GM12875 (cell line): ENCODE measurements at regions not wholly inside any gene's neighbourhood (a gene's known extent, or its start where the extent isn't known, plus 50 kb on each side); places are given as distances from the start of the nearest gene placed in this dataset.
"Not testable (repeated sequence)": the region's sequence is repeated elsewhere in the genome, so short reads cannot be mapped to it uniquely, and the experiment has no call there.

Source experiments
- H3K4me3 ChIP-seq: one replicate; pipeline ENCODE4 v1.5.1; 2011; ENCODE audit warnings: low read depth, low read length, control low read depth
- TF ChIP-seq, protein P1 (sequence below): IDR thresholded peaks from 2 replicates; pipeline ENCODE4 v1.5.1; 2011; ENCODE audit warnings: low read depth, mild to moderate bottlenecking, control low read depth, inconsistent platforms, low read length, moderate library complexity, borderline replicate concordance; ENCODE audit not compliant: insufficient read depth

DNA sequence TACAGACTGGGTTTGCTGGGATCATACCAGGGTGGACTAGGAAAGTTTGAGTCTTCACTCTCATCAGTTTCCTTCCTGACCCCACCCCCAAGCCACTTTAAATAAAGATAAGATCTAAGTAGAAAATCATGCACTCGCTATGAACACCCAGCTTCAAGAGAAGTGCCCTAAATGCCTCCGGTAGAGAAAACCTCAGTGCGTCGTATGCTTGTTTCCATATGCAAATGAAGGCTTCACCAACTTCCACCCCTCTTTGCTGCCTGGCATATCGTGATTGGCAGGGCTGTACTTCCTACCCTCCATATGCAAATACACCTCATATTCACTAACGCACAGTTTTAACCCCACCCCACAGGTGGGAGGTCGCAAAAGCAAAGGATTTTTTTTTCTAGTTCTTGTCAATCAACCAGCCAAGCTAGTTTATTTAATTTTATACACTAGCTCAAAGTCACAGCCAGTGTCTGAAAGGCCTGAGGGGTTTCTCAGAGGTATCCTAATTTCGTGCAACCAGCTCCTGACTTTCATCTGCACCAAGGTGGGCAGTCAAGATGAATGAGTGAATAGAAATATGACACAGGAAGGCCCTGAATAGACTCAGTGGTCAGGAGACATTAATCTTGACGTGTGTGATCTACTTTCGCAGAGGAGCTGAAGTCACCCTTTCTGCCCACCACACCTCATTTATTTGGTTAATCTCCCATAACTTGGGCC is 121.1 kb upstream of the TSHZ3 start:
- H3K4me3 ChIP-seq, result no peak overlapping the region
- TF ChIP-seq, protein P1, sequence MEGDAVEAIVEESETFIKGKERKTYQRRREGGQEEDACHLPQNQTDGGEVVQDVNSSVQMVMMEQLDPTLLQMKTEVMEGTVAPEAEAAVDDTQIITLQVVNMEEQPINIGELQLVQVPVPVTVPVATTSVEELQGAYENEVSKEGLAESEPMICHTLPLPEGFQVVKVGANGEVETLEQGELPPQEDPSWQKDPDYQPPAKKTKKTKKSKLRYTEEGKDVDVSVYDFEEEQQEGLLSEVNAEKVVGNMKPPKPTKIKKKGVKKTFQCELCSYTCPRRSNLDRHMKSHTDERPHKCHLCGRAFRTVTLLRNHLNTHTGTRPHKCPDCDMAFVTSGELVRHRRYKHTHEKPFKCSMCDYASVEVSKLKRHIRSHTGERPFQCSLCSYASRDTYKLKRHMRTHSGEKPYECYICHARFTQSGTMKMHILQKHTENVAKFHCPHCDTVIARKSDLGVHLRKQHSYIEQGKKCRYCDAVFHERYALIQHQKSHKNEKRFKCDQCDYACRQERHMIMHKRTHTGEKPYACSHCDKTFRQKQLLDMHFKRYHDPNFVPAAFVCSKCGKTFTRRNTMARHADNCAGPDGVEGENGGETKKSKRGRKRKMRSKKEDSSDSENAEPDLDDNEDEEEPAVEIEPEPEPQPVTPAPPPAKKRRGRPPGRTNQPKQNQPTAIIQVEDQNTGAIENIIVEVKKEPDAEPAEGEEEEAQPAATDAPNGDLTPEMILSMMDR, result no peak

GRCh38 chr19:31470952-31471351 is 121.7 kb upstream of the TSHZ3 start:
- no peak overlapping the region for H3K4me3 ChIP-seq
- TF ChIP-seq, protein P1, result no peak

DNA sequence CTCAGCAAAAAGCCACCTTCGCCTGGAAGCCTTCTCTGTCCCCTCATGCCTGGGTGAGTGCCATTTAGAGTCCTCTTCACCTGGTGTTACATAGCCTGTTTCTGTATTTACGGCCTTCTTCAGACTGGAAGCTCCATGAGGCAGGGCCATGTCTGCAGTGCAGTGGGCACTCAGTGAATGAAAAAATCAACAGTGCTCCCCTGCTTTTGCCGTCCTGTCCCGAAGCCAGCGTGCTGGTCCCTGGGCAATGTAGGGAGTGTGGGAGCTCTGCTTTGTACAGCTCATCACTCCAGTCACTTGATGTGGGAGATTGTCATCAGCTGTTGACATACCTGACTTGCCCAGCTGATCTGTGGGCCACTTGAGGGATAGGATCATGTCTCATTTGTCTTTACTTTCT is 129.0 kb upstream of the TSHZ3 start:
- TF ChIP-seq, protein P1, result no peak
- H3K4me3 ChIP-seq, result no peak overlapping the region

GRCh38 chr19:31483226-31483857 is 134.1 kb upstream of the TSHZ3 start:
- H3K4me3 ChIP-seq, result no peak overlapping the region
- TF ChIP-seq, protein P1, result no peak

GRCh38 chr19:31484858-31485410 is 135.7 kb upstream of the TSHZ3 start:
- not testable (repeated sequence) for H3K4me3 ChIP-seq

DNA sequence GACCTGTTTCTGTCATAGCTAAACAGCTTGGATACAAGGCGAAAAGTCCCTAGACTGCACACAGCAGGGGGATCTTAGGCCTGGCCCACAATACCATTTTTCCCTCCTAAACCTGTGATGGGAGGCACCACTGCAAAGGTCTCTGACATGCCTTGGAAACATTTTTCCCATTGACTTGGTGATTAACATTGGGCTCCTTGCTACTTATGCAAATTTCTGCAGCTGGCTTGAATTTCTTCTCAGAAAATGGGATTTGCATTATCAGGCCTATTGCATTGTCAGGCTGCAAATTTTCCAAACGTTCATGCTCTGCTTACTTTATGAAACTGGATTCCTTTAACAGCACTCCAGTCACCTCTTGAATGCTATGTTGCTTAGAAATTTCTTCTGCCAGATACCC is 136.2 kb upstream of the TSHZ3 start:
- H3K4me3 ChIP-seq, result no peak overlapping the region
- TF ChIP-seq, protein P1, result no peak

- H3K4me3 ChIP-seq, result no peak overlapping the region
Measured at GRCh38 chr19:31491242-31491641, 142.0 kb upstream of the TSHZ3 start.

More at GRCh38 chr19:31491242-31491641, 142.0 kb upstream of the TSHZ3 start:
- TF ChIP-seq, protein P1, result no peak
